Central memory CD4-positive, alpha-beta T cell (primary cell): ENCODE measurements at regions not wholly inside any gene's neighbourhood (a gene's known extent, or its start where the extent isn't known, plus 50 kb on each side); places are given as distances from the start of the nearest gene placed in this dataset.
"Not testable (repeated sequence)": the region's sequence is repeated elsewhere in the genome, so short reads cannot be mapped to it uniquely, and the experiment has no call there.

ENCODE experiments used
- DNase-seq: peaks from one replicate; pipeline ENCODE4 v3.0.0; 2022

GRCh38 chr6:141877275-141877983 is 255.3 kb upstream of the GJE1 start:
- no peak for DNase-seq

GRCh38 chr6:141874930-141875602 is 257.7 kb upstream of the GJE1 start:
- no peak for DNase-seq

- not testable (repeated sequence) for DNase-seq
These were observed 263.2 kb upstream of the GJE1 start for GRCh38 chr6:141869509-141869908.

- DNase-seq = no peak
These were observed 265.0 kb upstream of the GJE1 start for GRCh38 chr6:141867767-141868166.

GRCh38 chr6:141866731-141867497 is 265.8 kb upstream of the GJE1 start:
- DNase-seq = no peak

- no peak for DNase-seq
These were observed 281.7 kb upstream of the GJE1 start for GRCh38 chr6:141851063-141851462.

- DNase-seq = peak; percentile 55
These were observed 284.5 kb upstream of the GJE1 start for GRCh38 chr6:141848029-141848890.

GRCh38 chr6:141846639-141847038 is 286.1 kb upstream of the GJE1 start:
- DNase-seq = no peak

GRCh38 chr6:141843178-141843834 is 289.4 kb upstream of the GJE1 start:
- DNase-seq = no peak

GRCh38 chr6:141833001-141833655 is 299.6 kb upstream of the GJE1 start:
- no peak for DNase-seq

GRCh38 chr6:141830530-141830929 is 302.2 kb upstream of the GJE1 start:
- DNase-seq = no peak

- DNase-seq = no peak
These were observed 303.0 kb upstream of the GJE1 start for GRCh38 chr6:141829566-141830360.

- DNase-seq = no peak
These were observed 308.4 kb upstream of the GJE1 start for GRCh38 chr6:141824350-141824749.

GRCh38 chr6:141815039-141815438 is 317.7 kb upstream of the GJE1 start:
- not testable (repeated sequence) for DNase-seq

GRCh38 chr6:141809901-141810300 is 322.8 kb upstream of the GJE1 start:
- DNase-seq = no peak

- DNase-seq = no peak
These were observed 324.1 kb upstream of the GJE1 start for GRCh38 chr6:141808662-141809061.

GRCh38 chr6:141800973-141801372 is 331.8 kb upstream of the GJE1 start:
- not testable (repeated sequence) for DNase-seq

GRCh38 chr6:141790921-141791320 is 341.8 kb upstream of the GJE1 start:
- no peak for DNase-seq

- DNase-seq = no peak
These were observed 344.6 kb upstream of the GJE1 start for GRCh38 chr6:141788096-141788495.

- DNase-seq = no peak
These were observed 349.1 kb upstream of the GJE1 start for GRCh38 chr6:141783585-141783984.

- DNase-seq = no peak
These were observed 352.4 kb upstream of the GJE1 start for GRCh38 chr6:141780296-141780695.
